GM18519 (cell line): ENCODE measurements at regions not wholly inside any gene's neighbourhood (a gene's known extent, or its start where the extent isn't known, plus 50 kb on each side); places are given as distances from the start of the nearest gene placed in this dataset.
"Not testable (repeated sequence)": the region's sequence is repeated elsewhere in the genome, so short reads cannot be mapped to it uniquely, and the experiment has no call there.

Experiments
- ATAC-seq: cut with Tn5 transposase; IDR thresholded peaks from one replicate; pipeline ENCODE4 v1.9.1; 2021; ENCODE audit warnings: mild to moderate bottlenecking, moderate library complexity; ENCODE audit not compliant: unreplicated experiment, low FRiP score

- peak; percentile 62 for ATAC-seq
Observed at GRCh38 chrX:37509349-37509748, 62.1 kb upstream of the LANCL3 start.

- not testable (repeated sequence) for ATAC-seq
Observed at GRCh38 chrX:37516512-37516911, 54.9 kb upstream of the LANCL3 start.

DNA sequence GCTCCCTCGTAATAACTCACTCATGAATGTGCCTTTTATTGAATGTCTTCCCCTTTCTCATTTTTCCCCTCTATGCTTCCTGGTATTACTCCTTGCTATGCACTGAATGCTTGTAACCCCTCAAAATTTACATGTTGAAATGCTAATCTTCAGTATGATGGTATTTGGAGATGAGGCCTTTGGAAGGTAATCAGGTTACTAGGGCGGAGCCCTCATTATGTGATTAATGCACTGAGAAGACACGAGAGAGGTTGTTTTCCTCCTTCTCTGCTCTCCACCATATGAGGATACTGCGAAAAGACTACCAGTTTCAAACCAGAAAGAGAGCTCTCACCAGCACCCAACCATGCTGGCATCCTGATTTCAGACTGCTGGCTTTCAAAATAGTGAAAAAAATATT, 52.2 kb upstream of the LANCL3 start:
- not testable (repeated sequence) for ATAC-seq

DNA sequence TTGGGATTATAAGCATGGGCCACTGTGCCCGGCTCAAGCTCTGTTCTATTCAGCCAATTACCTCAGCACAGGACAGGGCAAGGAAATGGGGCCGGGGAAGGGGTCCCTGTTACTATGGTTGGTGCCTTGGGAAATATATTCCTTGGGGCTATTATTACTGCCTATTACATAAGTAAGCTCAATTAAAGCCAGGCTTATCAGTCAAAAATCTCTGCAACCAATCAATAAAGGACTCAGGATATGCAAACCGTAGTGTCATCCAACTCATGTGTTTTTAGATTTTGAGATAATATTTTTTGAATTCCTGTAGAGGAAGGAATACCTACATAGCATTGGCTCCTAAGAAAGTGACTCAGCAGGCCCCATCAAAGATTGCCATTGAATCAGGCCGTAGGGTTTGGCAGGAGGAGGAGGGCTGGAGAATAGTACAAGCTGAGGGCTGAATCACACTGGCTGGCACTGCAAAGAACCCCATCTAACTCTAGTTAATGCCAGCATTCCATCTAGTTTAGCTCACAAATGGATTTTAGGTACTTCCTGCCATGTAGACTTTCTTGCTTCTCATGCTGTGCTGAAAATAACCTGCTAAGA, 50.5 kb upstream of the LANCL3 start:
- ATAC-seq, result not testable (repeated sequence)
